ENCODE measurements at regions not wholly inside any gene's neighbourhood (a gene's known extent, or its start where the extent isn't known, plus 50 kb on each side); places are given as distances from the start of the nearest gene placed in this dataset.

DNA sequence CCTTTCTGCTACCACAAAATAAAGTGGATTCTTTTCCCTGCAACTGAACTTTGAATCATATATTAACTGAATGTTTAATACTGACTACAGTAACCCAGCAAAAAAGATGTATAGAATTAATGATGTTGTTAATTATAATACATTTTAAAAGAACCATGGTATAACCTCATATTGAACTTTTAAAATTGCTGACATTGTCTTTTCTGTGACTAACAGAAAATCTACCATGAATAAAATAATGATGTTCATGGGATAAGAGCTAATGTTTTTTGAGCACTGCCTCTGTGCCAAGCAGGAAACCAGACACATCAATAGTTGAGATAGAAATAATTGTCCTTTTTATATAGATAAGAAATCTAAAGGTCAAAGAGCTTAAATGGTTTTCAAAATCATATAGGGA lies 691.9 kb downstream of the PDHA2 start:
- H3F3A ChIP-seq (ENCODE audit: insufficient read depth, low read length): no peaks in the 10 kb centered on the region
- no peak overlapping the region for H3K4me2 ChIP-seq (ENCODE audit: low read length)
- no peaks in the 10 kb centered on the region for H3K4me1 ChIP-seq (ENCODE audit: insufficient read depth, low read length, severe bottlenecking)
- no peaks in the 10 kb centered on the region for H4K20me1 ChIP-seq (ENCODE audit: insufficient read depth, low read length)
- H3K79me2 ChIP-seq (ENCODE audit: insufficient read depth, low read length): no peaks in the 10 kb centered on the region
- H2AFZ ChIP-seq (ENCODE audit: low read length): no peak overlapping the region
- no peaks in the 10 kb centered on the region for H3K36me3 ChIP-seq (ENCODE audit: insufficient read depth, low read length)
- no peak overlapping the region for H3K9ac ChIP-seq (ENCODE audit: low read length)
- H3K4me3 ChIP-seq (ENCODE audit: low read depth, low read length, poor library complexity, severe bottlenecking): no peak overlapping the region
- no peak overlapping the region for H3K27ac ChIP-seq (ENCODE audit: low read depth, low read length, poor library complexity, severe bottlenecking)
- no peak for TF ChIP-seq EZH2 (IDR thresholded peaks at IDR 0.05; ENCODE audit: borderline replicate concordance, low read length)
- TF ChIP-seq, protein P1, sequence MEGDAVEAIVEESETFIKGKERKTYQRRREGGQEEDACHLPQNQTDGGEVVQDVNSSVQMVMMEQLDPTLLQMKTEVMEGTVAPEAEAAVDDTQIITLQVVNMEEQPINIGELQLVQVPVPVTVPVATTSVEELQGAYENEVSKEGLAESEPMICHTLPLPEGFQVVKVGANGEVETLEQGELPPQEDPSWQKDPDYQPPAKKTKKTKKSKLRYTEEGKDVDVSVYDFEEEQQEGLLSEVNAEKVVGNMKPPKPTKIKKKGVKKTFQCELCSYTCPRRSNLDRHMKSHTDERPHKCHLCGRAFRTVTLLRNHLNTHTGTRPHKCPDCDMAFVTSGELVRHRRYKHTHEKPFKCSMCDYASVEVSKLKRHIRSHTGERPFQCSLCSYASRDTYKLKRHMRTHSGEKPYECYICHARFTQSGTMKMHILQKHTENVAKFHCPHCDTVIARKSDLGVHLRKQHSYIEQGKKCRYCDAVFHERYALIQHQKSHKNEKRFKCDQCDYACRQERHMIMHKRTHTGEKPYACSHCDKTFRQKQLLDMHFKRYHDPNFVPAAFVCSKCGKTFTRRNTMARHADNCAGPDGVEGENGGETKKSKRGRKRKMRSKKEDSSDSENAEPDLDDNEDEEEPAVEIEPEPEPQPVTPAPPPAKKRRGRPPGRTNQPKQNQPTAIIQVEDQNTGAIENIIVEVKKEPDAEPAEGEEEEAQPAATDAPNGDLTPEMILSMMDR (IDR thresholded peaks at IDR 0.05; ENCODE audit: low read length): no peak
- no peaks in the 10 kb centered on the region for H3K9me3 ChIP-seq (ENCODE audit: low read length)
- H3K9me2 ChIP-seq (ENCODE audit: low read depth, low read length): no peaks in the 10 kb centered on the region
- H3K27me3 ChIP-seq (ENCODE audit: insufficient read depth, low read length): no peaks in the 10 kb centered on the region

DNA sequence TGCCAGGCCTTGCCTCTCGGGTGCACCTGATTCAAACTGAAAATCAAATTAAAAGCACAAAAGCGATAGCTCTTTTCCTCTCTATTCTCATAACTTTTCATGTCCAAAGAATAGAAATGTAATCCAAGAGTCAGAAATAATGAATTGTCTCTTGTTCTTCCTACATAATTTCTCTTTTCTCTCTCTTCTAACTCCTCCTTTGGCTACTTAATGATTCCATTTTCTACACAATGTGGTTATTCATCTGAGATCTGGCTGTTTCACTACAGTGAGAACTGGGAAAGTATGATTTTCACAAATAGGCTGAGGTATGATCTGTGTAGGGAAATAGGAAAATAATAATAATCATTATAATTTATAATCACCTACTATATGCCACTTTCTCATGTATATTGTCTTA lies 703.5 kb downstream of the PDHA2 start:
- no peaks in the 10 kb centered on the region for H3K36me3 ChIP-seq (ENCODE audit: insufficient read depth, low read length)
- no peak overlapping the region for H3K4me2 ChIP-seq (ENCODE audit: low read length)

DNA sequence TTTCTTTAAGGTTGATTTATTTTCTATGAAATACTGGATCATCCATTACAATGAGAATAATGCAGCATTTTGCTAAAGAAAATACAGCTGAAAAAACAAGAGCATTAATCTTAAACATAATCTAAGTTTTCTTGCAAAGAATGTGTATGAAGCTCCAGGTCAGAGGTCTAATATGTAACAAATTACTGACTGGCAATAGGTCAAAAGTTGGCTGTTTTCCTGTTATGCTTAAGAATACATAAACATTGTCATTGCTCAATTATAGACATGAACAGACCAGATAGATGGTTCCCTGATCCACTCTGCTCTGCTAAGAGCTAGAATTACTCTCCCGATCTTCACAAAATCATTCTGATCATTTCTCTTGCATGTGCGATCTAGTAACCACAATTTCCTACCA lies 718.6 kb downstream of the PDHA2 start:
- no peaks in the 10 kb centered on the region for H3K4me1 ChIP-seq (ENCODE audit: insufficient read depth, low read length, severe bottlenecking)
- no peak overlapping the region for H2AFZ ChIP-seq (ENCODE audit: low read length)
- H3K79me2 ChIP-seq (ENCODE audit: insufficient read depth, low read length): no peaks in the 10 kb centered on the region
- H3F3A ChIP-seq (ENCODE audit: insufficient read depth, low read length): no peaks in the 10 kb centered on the region
- no peak for TF ChIP-seq EZH2 (IDR thresholded peaks at IDR 0.05; ENCODE audit: borderline replicate concordance, low read length)
- TF ChIP-seq, protein P1 (IDR thresholded peaks at IDR 0.05; ENCODE audit: low read length): no peak
- H3K9me2 ChIP-seq (ENCODE audit: low read depth, low read length): no peaks in the 10 kb centered on the region
- H3K27me3 ChIP-seq (ENCODE audit: insufficient read depth, low read length): no peaks in the 10 kb centered on the region
- no peak overlapping the region for H3K9ac ChIP-seq (ENCODE audit: low read length)
- H3K4me2 ChIP-seq (ENCODE audit: low read length): no peak overlapping the region
- H3K36me3 ChIP-seq (ENCODE audit: insufficient read depth, low read length): no peaks in the 10 kb centered on the region
- H3K4me3 ChIP-seq (ENCODE audit: low read depth, low read length, poor library complexity, severe bottlenecking): no peak overlapping the region
- no peaks in the 10 kb centered on the region for H3K9me3 ChIP-seq (ENCODE audit: low read length)
- H4K20me1 ChIP-seq (ENCODE audit: insufficient read depth, low read length): no peaks in the 10 kb centered on the region
- H3K27ac ChIP-seq (ENCODE audit: low read depth, low read length, poor library complexity, severe bottlenecking): no peak overlapping the region

More for the DNA sequence above, 703.5 kb downstream of the PDHA2 start:
- Histone ChIP-seq H3K9me3 (ENCODE audit: low read length) (no peaks in the 10 kb centered on the region), H3K4me3 (ENCODE audit: low read depth, low read length, poor library complexity, severe bottlenecking) (no peak overlapping the region), H3K9ac (ENCODE audit: low read length) (no peak overlapping the region), H3K27ac (ENCODE audit: low read depth, low read length, poor library complexity, severe bottlenecking) (no peak overlapping the region), H3K9me2 (ENCODE audit: low read depth, low read length) (no peaks in the 10 kb centered on the region), H3K4me1 (ENCODE audit: insufficient read depth, low read length, severe bottlenecking) (no peaks in the 10 kb centered on the region), H3K27me3 (ENCODE audit: insufficient read depth, low read length) (no peaks in the 10 kb centered on the region), H3K79me2 (ENCODE audit: insufficient read depth, low read length) (no peaks in the 10 kb centered on the region), H3F3A (ENCODE audit: insufficient read depth, low read length) (no peaks in the 10 kb centered on the region), H2AFZ (ENCODE audit: low read length) (no peak overlapping the region), H4K20me1 (ENCODE audit: insufficient read depth, low read length) (no peaks in the 10 kb centered on the region)
- TF ChIP-seq, protein P1 (IDR thresholded peaks at IDR 0.05; ENCODE audit: low read length): no peak
- TF ChIP-seq EZH2 (IDR thresholded peaks at IDR 0.05; ENCODE audit: borderline replicate concordance, low read length): no peak
